HG03457 (cell line): ENCODE measurements at regions not wholly inside any gene's neighbourhood (a gene's known extent, or its start where the extent isn't known, plus 50 kb on each side); places are given as distances from the start of the nearest gene placed in this dataset.

Experiments used
- ATAC-seq: cut with Tn5 transposase; IDR thresholded peaks from one replicate; pipeline ENCODE4 v1.9.1; 2021; ENCODE audit warnings: moderate number of reproducible peaks; ENCODE audit not compliant: unreplicated experiment

DNA sequence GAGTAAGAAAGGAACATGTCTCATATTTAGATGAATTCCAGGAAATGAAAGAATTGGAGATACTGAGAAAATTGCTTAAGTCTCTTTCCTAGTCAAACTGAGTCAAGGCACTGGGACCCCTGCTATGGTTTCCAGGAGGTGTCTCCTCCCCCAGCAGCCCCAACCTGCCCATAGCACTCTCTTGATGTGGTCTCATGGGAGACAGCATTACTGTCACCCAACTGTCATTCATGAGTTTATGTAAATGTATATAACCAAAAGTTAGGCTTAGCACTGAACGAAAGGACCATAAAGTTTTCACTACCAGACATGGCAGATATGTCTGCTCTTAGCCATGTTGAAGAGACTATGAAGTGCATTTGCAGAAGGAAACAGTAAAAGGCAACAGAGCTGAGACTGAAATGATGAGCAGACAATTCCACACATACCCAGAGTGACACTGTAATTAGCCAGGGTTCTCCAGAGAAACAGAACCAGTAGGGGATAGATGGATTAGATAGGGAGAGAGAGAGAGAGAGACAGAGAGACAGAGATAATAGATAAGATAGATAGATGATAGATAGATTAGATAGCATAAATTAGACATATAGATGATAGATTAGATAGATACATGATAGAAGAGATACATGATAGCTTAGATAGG is 328.1 kb downstream of the BRD1 start:
- no peak for ATAC-seq

DNA sequence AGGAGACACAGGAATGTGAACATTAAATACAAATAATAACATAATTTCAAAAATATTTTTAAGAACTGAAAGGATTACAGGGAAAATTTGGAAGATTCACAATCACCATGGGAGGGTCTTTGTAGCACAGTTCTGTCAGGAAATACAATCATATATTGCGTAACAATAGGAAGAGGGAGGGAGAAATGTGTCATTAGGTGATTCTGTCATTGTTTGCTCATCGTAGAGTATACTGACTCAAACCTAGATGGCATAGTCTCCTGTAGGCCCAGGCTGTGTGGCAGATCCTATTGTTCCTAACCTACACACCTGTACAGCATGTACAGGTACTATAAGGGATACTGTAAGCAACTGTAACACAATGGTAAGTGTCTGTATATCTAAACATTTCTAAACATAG is 330.4 kb downstream of the BRD1 start:
- no peak for ATAC-seq

DNA sequence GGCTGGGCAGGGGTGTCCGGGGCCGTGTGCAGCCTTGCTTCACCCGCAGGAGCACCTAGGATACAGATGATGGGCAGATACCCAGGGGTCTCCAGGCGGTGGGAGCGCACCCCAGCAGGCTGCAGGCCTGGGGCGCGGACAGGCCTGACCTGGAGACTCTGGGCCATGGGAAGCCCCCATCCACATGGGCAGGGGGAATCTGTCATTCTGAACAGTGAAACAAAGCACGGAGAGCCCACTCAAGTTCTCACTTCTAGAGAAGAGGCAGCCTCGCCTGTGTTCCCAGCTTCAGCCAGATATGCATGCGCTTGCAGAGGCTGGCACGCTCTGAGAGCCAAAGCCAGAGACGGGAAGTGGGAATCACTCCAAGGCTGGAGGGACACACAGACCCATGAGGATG is 333.1 kb downstream of the BRD1 start:
- no peak for ATAC-seq

DNA sequence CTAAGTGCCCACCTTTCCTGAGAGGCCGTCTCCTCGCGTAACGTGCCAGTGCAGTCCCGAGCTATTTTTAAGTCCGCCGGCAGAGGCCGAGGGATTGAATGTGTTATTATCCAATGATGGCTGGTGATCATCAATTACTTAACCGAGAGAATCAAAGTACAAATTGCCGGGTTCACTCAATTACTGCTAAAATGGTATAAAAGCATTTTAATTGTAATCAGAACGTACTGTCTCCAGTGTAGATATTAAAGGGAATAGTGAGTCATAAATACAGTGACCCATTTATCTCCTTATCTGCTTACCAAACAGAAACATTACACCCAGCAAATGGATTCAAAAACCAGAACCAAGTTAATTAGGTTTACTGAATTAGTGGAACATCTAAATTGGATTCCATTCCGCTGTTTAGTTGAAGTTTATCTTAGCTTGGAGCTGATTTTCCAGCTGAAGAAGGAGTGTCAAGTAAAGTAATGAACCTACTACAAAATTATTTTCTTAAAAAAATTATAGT is 334.9 kb downstream of the BRD1 start:
- no peak for ATAC-seq

DNA sequence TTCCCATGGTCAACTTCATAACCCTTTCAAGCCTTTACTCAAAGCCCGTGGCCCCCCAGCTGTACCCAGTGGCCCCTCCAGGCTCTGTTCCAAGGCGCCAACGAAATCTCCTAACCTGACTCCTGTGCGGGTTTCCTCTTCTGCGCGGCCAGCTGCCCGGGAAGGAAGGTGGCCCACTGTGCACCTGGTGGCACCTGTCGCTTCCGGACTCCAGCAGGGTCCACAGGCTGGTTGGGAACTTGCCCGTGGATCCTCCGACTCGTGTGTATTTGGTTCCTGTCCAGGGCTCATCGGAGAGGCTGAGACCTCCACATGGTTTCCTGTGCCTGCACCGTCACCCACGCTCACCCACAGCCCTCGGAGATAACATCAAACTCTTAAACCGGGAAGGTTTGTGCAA is 335.4 kb downstream of the BRD1 start:
- no peak for ATAC-seq

DNA sequence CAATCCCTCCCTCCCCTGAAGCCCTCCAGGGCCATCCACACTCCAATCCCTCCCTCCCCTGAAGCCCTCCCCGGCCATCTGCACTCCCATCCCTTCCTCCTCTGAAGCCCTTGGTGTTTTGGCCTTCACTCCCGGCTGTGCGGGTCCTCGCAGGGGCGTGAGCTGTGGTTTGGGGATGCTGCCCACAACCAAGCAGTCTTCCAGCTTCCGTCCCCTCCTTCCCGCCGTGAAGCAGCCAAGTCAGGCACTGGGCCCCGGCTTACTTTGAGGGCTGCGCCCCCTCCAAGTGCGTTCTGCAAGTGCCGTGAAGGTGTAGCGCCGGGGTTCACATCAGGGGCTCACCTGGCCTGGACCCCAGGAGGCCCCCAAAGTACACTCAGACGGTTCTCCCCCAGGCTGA is 335.9 kb downstream of the BRD1 start:
- ATAC-seq, result no peak

DNA sequence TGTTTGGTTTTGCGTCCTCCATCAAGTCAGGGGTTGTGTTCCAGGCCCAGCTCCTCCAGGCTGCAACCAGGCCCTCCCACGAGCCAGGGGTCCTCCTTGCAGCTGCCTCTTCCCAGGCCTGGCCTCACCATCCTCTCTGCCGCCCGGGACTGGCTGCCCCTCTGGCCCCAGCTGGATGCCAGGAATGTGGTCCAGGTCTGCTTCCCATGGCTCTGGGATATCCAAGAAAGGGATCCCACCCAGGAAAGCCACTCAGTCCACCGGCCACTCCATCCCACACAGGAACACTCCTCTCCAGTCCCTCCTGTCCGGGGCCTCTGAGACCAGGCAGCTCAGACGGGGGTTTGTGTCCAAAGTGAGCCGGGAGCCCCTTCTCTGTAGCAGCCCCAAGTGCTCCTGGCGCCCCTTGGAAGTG is 336.4 kb downstream of the BRD1 start:
- ATAC-seq, result no peak

DNA sequence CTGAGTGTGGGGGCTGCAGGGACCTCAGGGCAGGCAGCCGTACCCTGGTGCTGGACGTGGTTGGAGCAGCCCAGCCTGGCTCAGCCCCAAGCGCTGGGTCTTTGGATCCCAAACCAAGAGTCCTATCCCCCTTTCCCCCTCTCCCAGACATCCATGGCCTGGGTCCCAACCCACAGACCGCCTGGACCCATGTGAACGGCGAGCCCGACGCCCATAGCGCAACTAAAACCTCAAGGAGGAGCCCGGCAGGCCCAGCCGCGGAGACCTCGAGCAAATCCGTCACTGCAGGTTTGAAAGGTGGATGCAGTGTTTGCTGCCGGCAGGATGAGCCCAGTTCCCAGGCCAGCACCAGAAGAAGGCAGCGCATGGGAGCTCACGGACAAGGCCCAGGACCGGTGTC is 337.0 kb downstream of the BRD1 start:
- ATAC-seq, result no peak

DNA sequence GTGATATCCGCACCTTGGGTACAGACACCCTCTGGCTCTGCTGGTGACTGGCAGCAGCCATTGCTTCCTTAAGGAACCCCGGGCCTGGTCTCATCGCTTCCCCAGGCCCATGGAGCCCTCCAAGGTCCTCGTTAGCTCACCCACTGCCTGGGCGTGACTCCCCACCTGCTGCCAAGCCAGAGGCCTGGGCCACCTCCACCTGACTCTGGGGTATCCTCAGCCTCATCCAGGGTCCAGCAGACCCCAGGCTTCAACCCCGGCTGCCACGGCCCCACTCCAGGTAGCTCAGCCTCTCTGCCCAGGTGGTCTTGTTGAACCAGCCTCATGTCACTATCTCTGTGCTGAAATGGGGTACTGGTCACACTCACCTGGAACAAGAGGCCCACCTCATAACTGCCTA is 337.9 kb downstream of the BRD1 start:
- no peak for ATAC-seq

DNA sequence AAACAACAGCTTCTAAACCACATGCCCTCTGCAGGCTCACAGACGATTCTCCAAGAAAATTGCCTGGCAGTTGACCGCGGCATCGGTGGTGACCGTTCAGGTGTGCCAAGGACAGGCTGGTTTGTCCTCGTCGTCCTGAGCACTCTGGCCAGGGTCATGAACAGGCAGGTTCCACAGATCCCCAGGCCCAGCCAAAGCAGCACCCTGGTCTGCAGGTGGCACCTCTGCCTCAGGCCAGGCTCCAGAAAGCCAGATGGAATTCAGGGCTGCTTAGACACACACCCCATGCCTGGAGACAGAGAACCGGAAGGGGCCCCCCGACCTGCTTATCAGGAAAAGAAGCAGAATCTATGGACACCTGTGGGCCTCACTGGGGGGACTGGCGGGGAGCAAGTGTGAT is 338.7 kb downstream of the BRD1 start:
- no peak for ATAC-seq

DNA sequence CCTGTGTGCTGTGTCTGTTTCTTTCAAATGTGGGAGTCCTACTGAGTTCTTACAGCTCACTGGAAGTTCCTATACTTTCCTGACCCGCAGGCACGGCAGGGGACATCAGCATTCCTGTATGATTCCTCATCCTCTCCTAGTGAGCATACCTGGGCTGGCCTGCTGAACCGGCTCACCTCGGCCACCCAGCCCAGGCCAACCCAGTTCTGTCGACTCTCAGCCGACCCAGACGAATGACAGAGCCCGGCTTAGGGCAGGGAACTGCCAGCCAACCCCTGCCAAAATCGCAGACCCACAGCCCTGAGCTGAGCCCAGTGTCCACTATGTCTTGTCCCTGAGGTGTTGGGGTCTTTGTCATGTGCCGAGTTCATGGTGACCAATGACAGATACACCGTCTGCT is 339.7 kb downstream of the BRD1 start:
- no peak for ATAC-seq

DNA sequence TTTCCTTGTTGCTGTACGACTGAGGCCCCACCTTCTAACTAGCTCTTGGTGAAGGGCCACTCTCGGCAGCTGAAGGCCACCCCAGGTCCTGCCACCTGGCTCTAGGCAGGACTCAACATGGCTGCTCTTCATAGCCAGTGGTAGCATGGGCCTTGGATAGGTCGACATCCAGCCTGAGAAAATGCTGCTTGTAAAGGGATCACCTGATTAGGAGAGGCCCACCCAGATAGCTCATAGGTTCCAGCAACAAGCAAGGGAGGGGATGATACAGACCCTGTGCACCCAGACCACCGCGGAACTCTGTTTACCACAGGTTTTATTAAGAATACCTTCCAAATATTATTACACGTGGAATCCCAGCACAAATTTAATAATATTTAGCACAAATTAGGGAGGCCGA is 341.4 kb downstream of the BRD1 start:
- no peak for ATAC-seq

DNA sequence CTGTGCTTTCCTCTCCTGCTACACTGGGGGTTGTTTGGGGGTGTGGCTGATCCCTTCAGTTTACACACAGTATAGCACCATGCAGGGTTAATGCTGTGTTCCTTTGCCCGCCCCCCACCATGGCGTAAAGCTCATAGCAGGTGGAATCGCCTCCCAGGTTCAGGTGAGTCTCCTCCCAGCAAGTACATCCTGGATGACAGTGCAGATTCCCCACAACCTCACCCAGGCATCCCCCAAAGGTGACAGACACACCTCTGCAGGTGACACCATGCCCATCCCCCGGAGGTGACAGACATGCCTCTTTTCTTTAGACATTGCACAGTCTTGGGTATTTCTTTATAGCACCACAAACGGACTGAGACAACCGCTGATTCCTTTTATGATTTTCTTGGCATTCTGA is 343.7 kb downstream of the BRD1 start:
- ATAC-seq, result no peak

DNA sequence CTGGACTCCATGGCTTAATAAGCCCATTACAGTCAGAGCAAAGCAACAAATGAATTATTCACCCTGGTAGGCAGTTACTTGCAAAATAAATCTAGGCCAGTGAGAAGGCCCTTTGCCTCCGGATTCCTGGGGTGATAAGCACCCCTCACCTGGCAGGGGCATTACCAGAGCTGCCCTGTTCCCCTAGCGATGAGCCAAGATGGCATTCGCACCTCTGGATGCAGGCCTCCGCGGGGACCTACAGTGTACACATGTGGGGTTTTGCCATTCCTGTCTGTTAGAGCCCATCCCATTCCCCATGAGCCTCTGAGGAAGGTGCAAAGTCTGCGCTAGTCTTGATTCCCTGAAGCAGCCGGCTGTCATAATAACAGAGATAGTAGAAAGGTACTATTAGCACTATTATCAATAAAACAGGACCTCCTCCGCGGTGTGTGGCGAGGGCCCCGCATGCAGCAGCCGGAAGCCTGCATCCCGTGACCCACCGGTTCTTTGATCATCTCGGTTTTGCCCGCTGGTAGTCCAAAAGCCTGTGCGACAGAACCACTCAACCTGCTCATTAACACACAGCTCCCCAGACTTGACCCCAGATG is 344.3 kb downstream of the BRD1 start:
- ATAC-seq, result no peak

DNA sequence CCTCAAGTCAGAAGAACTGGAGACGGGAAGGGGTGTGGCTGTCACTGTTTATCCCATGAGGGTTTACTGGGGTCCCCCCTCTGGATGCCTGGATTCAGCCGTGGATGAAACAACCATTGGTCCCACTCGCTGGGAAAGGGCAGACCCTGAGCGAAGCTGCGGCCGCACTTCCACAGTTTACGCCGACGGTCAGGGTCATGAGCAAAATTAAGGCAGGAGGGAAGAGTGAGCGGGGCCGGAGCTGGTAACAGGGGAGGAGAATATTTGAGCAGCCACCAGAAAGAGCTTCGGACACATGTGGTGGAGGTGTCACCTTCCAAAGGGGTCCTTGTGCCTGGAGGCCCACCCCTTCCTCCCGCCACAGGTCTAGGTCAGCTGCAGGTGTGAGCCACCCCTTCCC is 344.9 kb downstream of the BRD1 start:
- no peak for ATAC-seq

DNA sequence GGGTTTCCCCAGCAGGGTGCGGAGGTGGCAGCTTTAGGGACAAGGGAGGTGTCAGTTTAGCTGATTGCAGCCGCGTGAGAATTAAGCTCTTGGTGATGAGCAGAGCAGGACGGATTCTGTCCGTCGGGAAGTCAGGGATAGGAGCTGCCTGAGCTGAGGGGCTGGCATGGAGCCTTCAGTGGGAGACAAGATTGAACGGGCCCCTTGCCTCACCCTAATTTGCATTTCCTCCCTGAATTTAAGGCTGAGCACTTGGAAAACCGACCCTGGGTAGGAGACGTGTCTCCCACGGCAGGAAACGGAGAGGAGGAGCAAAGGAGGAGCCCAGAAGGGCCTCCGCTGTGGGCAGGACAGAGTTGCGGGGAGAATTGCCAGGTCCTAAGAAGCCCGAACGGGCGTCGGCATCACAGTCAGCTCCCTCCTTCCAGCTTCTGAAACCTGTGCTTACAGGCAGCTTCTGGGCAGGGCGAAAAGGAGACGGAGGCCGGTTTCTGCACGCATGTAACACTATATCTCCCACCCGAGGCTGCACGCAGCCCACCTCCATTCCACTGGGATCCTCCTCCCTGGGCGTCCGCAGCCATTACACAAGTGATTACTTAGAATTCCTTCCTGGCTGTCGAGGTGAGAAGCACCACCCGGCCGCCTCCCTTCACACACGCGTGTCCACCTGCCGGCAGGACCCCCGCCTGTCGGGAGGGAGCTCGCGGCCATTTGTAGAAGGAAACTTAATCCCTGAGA is 345.8 kb downstream of the BRD1 start:
- no peak for ATAC-seq

DNA sequence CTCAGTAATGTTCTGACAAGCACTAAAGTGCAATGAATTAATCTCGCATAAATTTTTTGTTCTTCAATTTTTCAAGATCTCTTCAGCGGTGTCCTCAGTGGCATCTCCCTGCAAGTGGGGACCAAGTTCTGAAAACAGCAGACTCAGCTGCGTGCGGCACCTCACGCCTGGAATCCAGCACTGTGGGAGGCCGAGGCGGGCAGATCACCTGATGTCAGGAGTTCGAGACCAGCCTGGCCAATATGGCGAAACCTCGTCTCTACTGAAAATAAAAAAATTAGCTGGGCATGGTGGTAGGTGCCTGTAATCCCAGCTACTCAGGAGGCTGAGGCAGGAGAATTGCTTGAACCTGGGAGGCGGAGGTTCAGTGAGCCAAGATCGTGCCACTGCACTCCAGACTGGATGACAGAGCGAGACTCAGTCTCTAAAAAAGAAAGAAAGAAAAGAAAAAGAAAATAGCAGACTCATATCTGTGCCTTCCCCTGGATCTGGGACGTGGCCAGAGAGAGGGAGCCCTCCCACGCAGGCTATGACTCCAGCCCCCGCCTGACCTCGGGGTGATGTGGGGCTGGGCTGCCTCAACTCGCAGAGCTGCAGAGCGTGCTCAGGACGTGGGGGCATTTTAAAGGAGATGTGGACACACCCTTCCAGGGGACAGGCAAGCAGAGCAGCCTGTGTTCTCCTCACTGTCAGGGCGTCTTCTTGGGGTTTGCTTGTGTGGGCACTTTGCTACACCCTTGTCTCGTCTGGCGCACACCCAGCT is 346.6 kb downstream of the BRD1 start:
- ATAC-seq, result no peak

DNA sequence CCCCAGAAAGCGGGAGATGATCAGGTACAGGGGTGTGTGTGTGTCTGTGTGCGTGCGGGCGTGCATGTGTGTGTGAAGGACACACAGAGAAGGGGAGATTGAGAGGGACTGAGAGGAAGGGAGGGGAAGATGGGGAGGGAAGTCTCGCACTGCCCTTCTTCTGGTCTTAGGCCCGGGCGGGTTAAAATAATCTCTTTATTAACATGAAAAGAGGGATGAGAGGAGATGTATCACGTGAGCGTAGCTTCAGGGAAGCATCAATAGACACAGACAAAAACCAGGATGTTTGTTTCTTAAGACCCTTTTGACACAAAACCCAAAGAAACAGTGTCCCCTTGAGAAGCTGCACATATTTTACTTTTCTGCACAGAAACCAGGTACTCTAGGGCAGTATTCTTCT is 347.3 kb downstream of the BRD1 start:
- no peak for ATAC-seq

DNA sequence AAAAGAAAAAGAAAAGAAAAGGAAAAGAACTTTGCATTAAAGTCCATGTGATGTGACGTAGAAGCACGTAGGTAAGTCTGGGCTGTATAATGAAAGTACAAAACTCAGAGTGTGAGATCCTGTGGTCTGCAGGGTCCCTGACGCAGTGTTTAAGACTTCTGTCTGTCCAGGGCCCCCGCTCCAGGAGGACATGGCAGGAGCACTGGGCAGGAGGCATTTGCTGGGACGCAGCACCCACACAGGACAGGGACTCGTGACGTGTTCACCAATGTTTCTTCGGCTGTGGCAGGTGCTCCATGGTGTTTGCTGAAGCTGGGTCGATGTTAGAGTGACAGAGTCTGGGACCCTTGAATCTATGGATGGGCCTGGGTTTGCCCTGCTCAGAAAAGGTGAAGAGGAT is 348.1 kb downstream of the BRD1 start:
- no peak for ATAC-seq

DNA sequence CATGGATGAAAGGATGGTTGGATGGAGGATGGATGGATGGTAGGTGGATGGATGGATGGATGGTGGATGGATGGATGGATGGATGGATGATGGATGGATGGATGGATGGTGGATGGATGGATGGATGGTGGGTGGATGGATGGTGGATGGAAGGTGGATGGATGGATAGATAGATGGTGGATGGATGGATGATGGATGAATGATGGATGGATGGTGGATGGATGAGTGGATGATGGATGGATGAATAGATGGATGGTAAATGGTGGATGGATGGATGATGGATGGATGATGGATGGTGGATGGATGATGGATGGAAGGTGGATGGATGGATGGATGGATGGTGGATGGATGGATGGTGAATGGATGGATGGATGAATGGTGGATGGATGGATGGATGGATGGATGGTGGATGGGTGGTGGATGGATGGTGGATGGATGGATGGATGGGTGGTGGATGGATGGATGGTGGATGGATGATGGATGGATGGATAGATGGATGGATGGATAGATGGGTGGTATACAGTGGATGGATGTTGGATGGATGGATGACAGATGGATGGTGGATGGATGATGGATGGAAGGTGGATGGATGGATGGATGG is 350.8 kb downstream of the BRD1 start:
- no peak for ATAC-seq

DNA sequence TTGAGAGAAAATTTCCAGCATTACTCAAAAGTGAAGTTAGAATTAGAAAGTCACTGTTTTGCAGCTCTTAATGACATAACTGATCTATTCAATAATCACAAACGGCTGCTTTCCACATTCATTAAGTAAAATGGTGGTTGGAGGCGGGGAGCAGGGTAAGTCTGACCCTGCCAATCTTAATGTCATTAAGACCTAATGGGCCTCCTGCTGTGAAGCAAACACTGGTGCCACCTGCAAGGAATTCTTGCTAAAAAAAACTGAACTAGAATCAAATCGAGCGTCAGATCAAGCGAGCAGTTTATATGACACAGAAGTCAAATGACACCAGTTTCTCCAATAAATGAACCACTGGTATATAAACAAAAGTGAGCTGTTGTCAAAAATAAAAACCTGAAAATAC is 351.5 kb downstream of the BRD1 start:
- ATAC-seq, result no peak
